ENCODE measurements at regions not wholly inside any gene's neighbourhood (a gene's known extent, or its start where the extent isn't known, plus 50 kb on each side); places are given as distances from the start of the nearest gene placed in this dataset.

DNA sequence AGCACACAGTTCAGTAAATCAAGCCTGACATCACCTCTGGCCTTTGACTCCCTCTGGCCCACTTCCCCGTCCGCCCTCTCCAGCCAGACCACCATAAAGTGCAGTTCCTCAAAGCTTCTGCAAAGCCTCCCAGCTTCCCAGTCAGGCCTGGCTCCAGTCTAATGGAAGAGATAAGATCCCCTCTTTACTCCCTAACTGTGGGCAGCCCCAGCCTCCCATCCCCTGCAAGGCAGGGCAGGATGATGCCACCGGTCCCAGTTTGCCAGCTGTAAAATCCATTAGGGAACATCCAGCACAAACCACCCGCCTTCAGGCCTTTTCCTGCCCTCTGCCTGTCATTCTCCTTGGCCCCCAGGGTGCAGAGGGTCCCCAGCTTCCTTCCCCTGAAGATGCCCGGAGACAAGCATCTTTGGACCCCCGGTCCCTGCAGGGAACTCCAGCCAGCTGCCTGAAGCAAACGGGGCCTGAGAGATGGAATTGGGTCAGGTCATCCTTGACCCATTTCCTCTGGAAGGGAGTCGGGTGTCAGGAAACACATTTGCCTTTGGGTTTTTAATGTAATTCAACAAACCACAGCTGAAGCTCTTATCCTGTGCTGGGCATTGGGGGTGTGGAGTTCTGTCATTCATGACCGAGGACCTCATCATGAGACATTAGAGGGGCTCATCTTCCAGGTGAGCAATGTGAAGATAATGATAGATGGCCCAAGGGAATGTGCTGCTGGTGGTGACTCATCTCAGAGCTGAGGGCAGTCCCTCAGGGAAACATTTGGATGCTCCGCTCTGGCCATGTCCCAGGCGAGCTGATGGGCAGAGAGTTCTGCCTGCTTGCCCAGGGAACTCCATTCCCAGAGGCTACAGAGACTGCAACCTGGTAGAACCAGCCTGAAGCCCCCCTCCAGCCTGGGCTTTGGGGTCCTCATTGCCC is 93.8 kb upstream of the CLMN start:
- H3K9me3 ChIP-seq, result no peaks in the 10 kb centered on the region
- H3K36me3 ChIP-seq, result peaks cover 39% of the 10 kb centered on the region
- DNase-seq (no peak), ATAC-seq (no peak)
- no peaks in the 10 kb centered on the region for H3K4me1 ChIP-seq
- TF ChIP-seq, protein P1, sequence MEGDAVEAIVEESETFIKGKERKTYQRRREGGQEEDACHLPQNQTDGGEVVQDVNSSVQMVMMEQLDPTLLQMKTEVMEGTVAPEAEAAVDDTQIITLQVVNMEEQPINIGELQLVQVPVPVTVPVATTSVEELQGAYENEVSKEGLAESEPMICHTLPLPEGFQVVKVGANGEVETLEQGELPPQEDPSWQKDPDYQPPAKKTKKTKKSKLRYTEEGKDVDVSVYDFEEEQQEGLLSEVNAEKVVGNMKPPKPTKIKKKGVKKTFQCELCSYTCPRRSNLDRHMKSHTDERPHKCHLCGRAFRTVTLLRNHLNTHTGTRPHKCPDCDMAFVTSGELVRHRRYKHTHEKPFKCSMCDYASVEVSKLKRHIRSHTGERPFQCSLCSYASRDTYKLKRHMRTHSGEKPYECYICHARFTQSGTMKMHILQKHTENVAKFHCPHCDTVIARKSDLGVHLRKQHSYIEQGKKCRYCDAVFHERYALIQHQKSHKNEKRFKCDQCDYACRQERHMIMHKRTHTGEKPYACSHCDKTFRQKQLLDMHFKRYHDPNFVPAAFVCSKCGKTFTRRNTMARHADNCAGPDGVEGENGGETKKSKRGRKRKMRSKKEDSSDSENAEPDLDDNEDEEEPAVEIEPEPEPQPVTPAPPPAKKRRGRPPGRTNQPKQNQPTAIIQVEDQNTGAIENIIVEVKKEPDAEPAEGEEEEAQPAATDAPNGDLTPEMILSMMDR (IDR thresholded peaks at IDR 0.05), result no peak
- intact Hi-C loops (cut with DNase I), result no loop called here
- H3K4me3 ChIP-seq, result no peak overlapping the region
- no peaks in the 10 kb centered on the region for H3K27me3 ChIP-seq (ENCODE audit: low read depth)
- H3K27ac ChIP-seq, result no peak overlapping the region

DNA sequence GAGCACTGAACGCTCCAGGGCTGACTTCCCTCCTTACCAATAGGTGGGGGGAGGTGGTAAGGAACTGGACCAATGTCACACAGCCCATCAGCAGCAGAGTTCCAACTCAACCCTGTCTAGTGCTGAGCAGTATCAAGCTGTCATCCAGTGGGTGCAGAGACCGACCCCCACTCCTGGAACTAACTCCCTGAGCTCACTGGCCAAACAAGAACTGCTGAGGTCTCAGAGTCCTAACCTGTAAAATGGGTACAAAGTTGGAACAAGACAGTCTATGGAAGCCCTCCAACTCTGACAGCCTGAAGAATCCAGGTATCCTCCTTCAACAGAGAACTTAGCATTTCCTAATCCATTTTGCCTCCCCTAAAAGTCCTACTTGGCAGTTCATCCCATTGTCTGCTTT is 91.1 kb upstream of the CLMN start:
- H3K27ac ChIP-seq, result no peak overlapping the region
- no peak for ATAC-seq
- intact Hi-C loops (cut with DNase I), result no loop called here

DNA sequence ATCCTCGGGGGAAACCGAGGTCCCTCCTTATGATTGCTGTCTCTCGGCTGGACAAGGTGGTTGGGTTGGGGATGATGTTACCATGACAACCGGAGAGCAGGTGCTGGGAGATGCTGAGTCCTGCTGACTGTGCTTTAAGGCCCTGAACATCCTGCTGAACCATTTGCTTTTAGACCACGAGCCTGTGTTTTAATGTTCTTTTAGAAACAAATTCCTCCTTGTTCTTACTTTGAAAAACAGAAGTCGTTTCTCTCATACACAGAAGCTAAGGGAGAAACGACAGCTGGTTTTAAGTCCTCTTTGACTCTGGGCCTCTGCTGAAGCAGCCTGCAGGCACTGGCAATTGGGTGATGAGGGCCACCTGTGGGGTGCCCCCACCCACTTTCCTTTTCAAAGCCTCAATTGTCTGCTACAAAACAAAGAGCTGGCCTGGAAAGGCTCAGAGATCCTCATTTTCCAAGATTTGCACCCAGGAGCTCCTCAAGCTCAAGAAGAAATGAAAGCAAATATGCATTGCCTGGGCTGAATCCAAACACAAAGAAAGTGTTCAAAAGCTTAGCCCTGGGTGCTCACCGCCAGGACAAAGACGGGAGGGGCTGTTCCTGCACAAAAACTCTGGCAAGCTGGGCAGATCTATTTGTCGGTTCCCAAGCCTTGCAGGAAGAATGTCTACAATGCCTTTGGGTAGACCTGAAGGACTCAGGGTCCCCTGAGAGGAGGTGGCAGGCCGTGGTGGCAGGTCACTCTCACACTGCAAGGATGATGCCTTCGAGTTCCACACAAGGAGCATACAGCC is 90.0 kb upstream of the CLMN start:
- no peak overlapping the region for H3K27ac ChIP-seq
- TF ChIP-seq, protein P1 (IDR thresholded peaks at IDR 0.05), result no peak

More for the DNA sequence above, 91.1 kb upstream of the CLMN start:
- Histone ChIP-seq H3K36me3 (peaks cover 15% of the 10 kb centered on the region), H3K9me3 (no peaks in the 10 kb centered on the region), H3K27me3 (ENCODE audit: low read depth) (no peaks in the 10 kb centered on the region), H3K4me3 (no peak overlapping the region), H3K4me1 (no peaks in the 10 kb centered on the region)
- DNase-seq, result no peak
- TF ChIP-seq, protein P1 (IDR thresholded peaks at IDR 0.05), result no peak

DNA sequence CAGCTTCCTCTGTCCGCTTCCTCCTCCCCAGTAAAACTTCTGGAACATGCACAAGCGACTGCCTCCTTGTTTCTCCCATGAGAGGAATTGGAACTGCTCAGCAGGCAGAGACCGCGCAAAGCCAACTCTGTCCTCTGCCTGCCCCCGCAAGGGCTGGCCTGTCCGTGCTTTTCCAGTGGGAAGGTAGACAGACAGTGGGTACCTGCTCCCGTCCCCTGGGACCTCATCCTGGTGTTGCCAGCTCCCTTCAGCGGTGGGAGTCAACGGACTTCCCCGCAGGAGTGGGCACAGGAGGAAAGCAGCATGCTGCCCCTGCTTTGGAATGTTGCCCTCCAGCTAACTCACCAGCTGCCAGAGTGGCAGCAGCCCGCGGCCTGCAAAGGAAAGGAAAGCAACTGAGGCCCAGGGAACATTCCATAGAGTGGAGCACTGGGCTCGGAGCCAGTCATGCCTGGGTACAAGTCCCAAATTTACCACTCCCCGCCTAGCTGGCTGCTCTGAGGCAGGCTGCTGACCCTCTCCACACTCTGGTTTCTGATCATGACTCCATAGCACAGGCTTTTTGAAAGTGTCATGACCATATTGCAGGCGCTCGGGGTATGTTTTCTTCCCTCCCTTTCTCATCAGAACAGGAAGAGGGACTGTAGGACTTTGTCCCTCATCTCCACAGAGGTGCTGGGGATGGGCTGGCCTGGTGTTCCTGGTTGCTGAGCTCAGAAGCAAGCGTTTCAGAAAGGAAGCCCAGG is 89.2 kb upstream of the CLMN start:
- Histone ChIP-seq H3K4me3 (no peak overlapping the region), H3K4me1 (no peaks in the 10 kb centered on the region), H3K9me3 (no peaks in the 10 kb centered on the region), H3K36me3 (peaks cover 3% of the 10 kb centered on the region), H3K27ac (no peak overlapping the region), H3K27me3 (ENCODE audit: low read depth) (no peaks in the 10 kb centered on the region)
- TF ChIP-seq, protein P1 (IDR thresholded peaks at IDR 0.05), result no peak
- intact Hi-C loops (cut with DNase I), result no loop called here
- ATAC-seq (no peak), DNase-seq (no peak)

More for the DNA sequence above, 90.0 kb upstream of the CLMN start:
- intact Hi-C loops (cut with DNase I), result no loop called here
- ATAC-seq, result no peak
- Histone ChIP-seq H3K9me3 (no peaks in the 10 kb centered on the region), H3K4me3 (no peak overlapping the region), H3K4me1 (no peaks in the 10 kb centered on the region), H3K27me3 (ENCODE audit: low read depth) (no peaks in the 10 kb centered on the region), H3K36me3 (peaks cover 5% of the 10 kb centered on the region)
- no peak for DNase-seq

DNA sequence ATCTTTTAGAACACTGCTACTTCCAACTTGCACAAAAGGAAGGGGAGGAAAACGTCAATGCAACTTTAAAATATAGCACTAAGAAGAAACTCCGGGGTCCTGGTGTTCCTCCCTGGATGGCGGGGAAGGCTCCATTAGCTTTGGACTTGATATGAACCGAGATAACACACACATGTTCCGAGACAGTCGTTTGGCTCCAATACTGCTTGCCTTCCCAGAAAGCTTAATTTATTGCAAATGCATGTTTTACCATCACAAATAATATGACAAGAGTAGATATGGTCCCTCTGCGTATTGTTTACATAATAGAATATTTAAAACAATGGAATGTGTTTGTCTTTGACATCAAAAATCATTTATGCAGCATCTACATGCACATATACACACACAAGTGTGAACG is 87.6 kb upstream of the CLMN start:
- no peaks in the 10 kb centered on the region for H3K36me3 ChIP-seq
- ATAC-seq, result no peak
- H3K4me3 ChIP-seq, result no peak overlapping the region
- DNase-seq, result no peak
- no peak overlapping the region for H3K27ac ChIP-seq
- no peaks in the 10 kb centered on the region for H3K4me1 ChIP-seq
- TF ChIP-seq, protein P1 (IDR thresholded peaks at IDR 0.05), result no peak
- H3K27me3 ChIP-seq (ENCODE audit: low read depth), result no peaks in the 10 kb centered on the region
- no peaks in the 10 kb centered on the region for H3K9me3 ChIP-seq
- intact Hi-C loops (cut with DNase I), result no loop called here

Measured in lower lobe of right lung (tissue), 2 donors.